ENCODE measurements at regions not wholly inside any gene's neighbourhood (a gene's known extent, or its start where the extent isn't known, plus 50 kb on each side); places are given as distances from the start of the nearest gene placed in this dataset.
A peak's percentile ranks its signal among the peaks of the same experiment; 100 is the strongest.

GRCh38 chr1:59011663-59012062 lies 227.8 kb upstream of the JUN start:
- H3K36me3 ChIP-seq (replicated peaks in 1 of 2; ENCODE audit: insufficient read depth in 1 of 2, low read depth in 2 of 2) = no peaks in the 10 kb centered on the region
- 90 to 91% methylated on average over 3 of the region's 3 CpGs for WGBS, 2 donors
- DNase-seq (no peak), ATAC-seq (no peak)
- intact Hi-C loops (cut with DNase I) = no loop called here
- no peak overlapping the region for H3K27ac ChIP-seq
- no peaks in the 10 kb centered on the region for H3K27me3 ChIP-seq
- H3K4me3 ChIP-seq = no peak overlapping the region
- H3K9me3 ChIP-seq = no peaks in the 10 kb centered on the region
- H3K4me1 ChIP-seq = peaks cover 24% of the 10 kb centered on the region
- TF ChIP-seq CTCF (IDR thresholded peaks at IDR 0.05) (no peak), POLR2A (IDR thresholded peaks at IDR 0.05) (no peak)

- 84 to 90% methylated on average over 3 of the region's 3 CpGs for WGBS, 2 donors
- intact Hi-C loops (cut with DNase I) = no loop called here
- no peak for TF ChIP-seq CTCF (IDR thresholded peaks at IDR 0.05)
- H3K4me1 ChIP-seq = peaks cover 24% of the 10 kb centered on the region
- no peaks in the 10 kb centered on the region for H3K36me3 ChIP-seq (replicated peaks in 1 of 2; ENCODE audit: insufficient read depth in 1 of 2, low read depth in 2 of 2)
- no peaks in the 10 kb centered on the region for H3K27me3 ChIP-seq
- no peak overlapping the region for H3K4me3 ChIP-seq
- peak overlapping the region in 3 of 4 donors; percentile 85 to 87 (median 85) for H3K27ac ChIP-seq
- no peaks in the 10 kb centered on the region for H3K9me3 ChIP-seq
- ATAC-seq (no peak), DNase-seq (no peak)
Measured at GRCh38 chr1:59012378-59012777, 228.5 kb upstream of the JUN start.

- 7 to 11% methylated on average over 15 to 16 of the region's 16 CpGs for WGBS, 2 donors
Measured at GRCh38 chr1:59013276-59013927, 229.6 kb upstream of the JUN start.

GRCh38 chr1:59013928-59014279 lies 230.1 kb upstream of the JUN start:
- TF ChIP-seq CTCF (IDR thresholded peaks at IDR 0.05) = no peak
- no peak for TF ChIP-seq POLR2A (IDR thresholded peaks at IDR 0.05)
- H3K9me3 ChIP-seq = no peaks in the 10 kb centered on the region
- no peaks in the 10 kb centered on the region for H3K27me3 ChIP-seq
- H3K4me3 ChIP-seq = no peak overlapping the region
- peak overlapping the region in 3 of 4 donors; percentile 85 to 87 (median 85) for H3K27ac ChIP-seq
- H3K4me1 ChIP-seq = peaks cover 24% of the 10 kb centered on the region
- H3K36me3 ChIP-seq (replicated peaks in 1 of 2; ENCODE audit: insufficient read depth in 1 of 2, low read depth in 2 of 2) = no peaks in the 10 kb centered on the region
- intact Hi-C loops (cut with DNase I) = no loop called here
- ATAC-seq = no peak
- no peak for DNase-seq
- WGBS, 2 donors = 27 to 29% methylated on average over 3 of the region's 3 CpGs

More at GRCh38 chr1:59013276-59013927, 229.6 kb upstream of the JUN start:
- TF ChIP-seq CTCF (IDR thresholded peaks at IDR 0.05) (peak in 3 of 7 experiments; percentile 12 to 20 (median 15)), POLR2A (IDR thresholded peaks at IDR 0.05) (peak in 1 of 3 donors; percentile 44)
- intact Hi-C loops (cut with DNase I) = no loop called here
- Histone ChIP-seq H3K27ac (peak overlapping the region; percentile 46 to 87 (median 85)), H3K36me3 (replicated peaks in 1 of 2; ENCODE audit: insufficient read depth in 1 of 2, low read depth in 2 of 2) (no peaks in the 10 kb centered on the region), H3K4me1 (peaks cover 24% of the 10 kb centered on the region), H3K27me3 (no peaks in the 10 kb centered on the region), H3K4me3 (no peak overlapping the region), H3K9me3 (no peaks in the 10 kb centered on the region)
- ATAC-seq = peak; percentile 82
- DNase-seq = peak; percentile 52 to 75 (median 63)

GRCh38 chr1:59014827-59015226 lies 231.0 kb upstream of the JUN start:
- peaks cover 28% of the 10 kb centered on the region for H3K4me1 ChIP-seq
- no peak for TF ChIP-seq CTCF (IDR thresholded peaks at IDR 0.05)
- TF ChIP-seq POLR2A (IDR thresholded peaks at IDR 0.05) = no peak
- 93 to 98% methylated on average over 2 of the region's 2 CpGs for WGBS, 2 donors
- H3K27me3 ChIP-seq = no peaks in the 10 kb centered on the region
- H3K4me3 ChIP-seq = no peak overlapping the region
- no peak for ATAC-seq
- DNase-seq = no peak
- intact Hi-C loops (cut with DNase I) = no loop called here
- H3K9me3 ChIP-seq = no peaks in the 10 kb centered on the region
- no peaks in the 10 kb centered on the region for H3K36me3 ChIP-seq (replicated peaks in 1 of 2; ENCODE audit: insufficient read depth in 1 of 2, low read depth in 2 of 2)
- no peak overlapping the region for H3K27ac ChIP-seq
